NCI-H2107 treated with DMSO at 0.1 percent for 48 hours (cell line): ENCODE measurements at regions not wholly inside any gene's neighbourhood (a gene's known extent, or its start where the extent isn't known, plus 50 kb on each side); places are given as distances from the start of the nearest gene placed in this dataset.

ENCODE experiments used
- DNase-seq: peaks from one replicate; lab custom pipeline; 2025; ENCODE audit not compliant: unreplicated experiment; lab: John Stamatoyannopoulos, UW

GRCh38 chr2:21599417-21599816 is 475.6 kb downstream of the TDRD15 start:
- no peak for DNase-seq

GRCh38 chr2:21602789-21603188 is 479.0 kb downstream of the TDRD15 start:
- no peak for DNase-seq

DNA sequence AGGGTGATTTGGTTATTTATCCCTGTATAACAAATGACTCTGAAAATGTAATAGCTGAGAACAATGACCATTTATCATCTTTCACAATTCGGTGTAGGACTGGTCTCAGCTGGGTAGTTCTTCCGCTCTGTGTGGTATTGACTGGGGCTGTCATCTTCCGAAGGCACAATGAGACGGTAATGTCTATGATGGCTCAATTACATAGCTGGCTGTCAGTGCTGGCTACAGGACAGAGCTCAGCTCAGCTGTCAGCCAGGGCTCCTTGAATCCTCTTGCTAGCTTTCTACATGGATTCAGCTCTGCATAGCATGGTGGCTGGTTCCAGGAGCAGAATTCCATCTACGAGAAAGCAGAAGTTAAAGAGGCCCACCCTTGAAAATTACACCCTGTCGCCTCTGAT is 483.8 kb downstream of the TDRD15 start:
- no peak for DNase-seq

GRCh38 chr2:21610304-21610703 is 486.5 kb downstream of the TDRD15 start:
- no peak for DNase-seq

- no peak for DNase-seq
Measured at GRCh38 chr2:21617885-21618434, 494.2 kb downstream of the TDRD15 start.

DNA sequence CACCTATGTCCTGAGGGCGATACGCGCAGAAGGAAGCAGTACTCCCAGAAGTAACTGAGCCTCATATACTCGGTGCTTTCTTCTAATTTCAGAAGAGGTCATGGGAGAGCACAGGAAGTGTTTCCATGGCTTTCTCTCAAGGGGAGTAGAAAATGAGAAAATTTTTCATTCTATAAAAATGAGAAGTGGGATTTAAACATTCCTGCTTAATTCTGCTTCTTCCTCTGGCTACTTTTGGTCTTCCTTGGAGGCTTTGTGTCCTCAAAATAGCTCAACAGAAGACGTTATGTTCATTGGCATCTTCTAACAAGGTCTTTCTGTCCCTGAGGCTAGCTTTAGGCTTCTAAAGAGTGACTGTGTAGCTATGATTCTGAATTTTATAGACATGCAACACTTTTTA is 497.0 kb downstream of the TDRD15 start:
- no peak for DNase-seq

DNA sequence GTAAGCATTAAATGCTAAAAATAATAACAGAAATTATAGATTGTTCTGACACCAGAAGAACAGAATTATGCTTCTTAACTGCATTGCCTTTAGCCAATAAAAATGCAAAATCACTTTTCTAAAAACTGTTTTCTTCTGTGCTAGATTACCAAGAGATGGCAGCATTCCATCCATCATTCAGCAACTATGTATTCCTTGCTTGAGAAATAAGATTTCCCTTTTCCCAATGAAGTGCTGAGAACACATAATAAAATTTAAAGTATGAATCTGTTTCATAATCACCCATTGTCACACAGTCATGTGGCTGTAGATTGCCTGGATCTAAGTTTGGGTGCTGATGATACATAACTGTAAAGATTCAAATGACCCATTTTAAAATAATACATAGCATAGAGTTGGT is 504.2 kb downstream of the TDRD15 start:
- no peak for DNase-seq

DNA sequence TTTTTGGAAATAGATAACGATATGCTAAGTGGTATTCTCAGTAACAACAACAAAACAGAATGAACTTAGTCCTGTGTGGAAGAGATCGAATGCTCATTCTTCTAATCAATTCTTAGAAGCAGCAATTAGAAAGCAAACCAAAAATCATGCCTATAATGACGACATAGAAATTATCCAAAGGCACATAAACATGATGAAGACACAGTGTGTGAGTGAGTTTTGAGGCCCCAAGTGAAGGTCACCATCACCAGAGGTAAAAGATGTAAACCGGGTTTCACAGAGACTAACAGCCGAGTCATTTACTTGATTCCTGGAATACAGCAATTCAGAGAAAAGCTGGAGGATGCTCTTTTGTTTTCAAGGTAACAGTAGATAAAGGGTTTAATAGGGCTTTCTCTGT is 509.2 kb downstream of the TDRD15 start:
- no peak for DNase-seq

DNA sequence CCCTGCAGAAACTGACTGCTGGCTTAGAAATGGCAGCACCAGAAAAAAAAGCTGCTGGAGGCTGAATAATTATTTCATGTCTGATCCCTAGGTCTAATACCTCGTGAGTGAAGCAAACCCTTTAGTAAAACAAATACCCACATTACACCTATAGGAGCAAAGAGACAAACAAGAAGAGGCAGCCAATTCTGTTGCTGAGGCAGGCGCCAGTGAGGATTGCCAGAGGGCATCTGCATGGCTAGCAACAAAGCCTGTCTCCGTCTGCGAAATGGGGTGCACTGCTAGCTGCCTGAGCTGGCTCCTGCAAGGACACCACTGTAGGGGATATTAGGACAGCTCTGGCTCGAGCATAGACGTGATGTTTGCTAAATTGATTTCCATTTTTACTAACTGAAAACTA is 509.7 kb downstream of the TDRD15 start:
- no peak for DNase-seq

DNA sequence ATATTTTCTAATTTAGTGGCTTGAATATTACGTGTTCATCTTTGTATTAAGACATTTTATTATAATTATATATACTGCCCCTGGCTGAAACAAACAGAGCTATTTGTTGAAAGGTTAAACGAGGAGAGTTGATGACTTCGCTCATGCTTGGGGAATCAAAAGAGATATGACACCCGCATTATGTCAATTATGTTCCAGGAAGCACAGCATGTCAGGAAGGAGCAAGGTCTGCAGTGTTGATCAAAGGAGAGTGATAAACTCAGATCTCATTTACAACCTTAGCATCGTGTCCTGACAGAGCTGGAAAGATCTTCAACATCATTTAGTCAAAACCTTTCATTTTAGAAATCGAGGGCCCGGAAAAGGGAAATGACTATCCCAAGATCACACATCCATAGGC is 510.1 kb downstream of the TDRD15 start:
- DNase-seq = no peak

DNA sequence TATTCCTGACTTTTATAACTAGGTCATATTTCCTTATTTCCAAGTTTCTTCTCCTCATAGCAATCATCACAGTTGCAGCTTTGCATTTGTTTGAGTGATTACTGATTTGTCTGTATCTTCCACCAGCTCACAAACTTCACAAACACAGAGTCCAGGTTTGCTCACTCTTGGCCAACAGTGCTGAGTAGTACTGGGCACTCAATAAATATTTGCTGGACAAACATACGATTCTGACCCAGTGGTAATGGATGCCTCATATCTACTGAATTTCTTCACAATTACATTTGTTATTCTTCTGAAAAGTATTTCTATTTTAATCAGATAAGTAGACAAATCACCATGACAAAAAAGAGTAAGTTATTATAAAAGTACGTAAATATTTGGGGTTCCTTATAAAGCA is 516.3 kb downstream of the TDRD15 start:
- DNase-seq = no peak

- no peak for DNase-seq
Measured at GRCh38 chr2:21642647-21643046, 518.9 kb downstream of the TDRD15 start.

DNA sequence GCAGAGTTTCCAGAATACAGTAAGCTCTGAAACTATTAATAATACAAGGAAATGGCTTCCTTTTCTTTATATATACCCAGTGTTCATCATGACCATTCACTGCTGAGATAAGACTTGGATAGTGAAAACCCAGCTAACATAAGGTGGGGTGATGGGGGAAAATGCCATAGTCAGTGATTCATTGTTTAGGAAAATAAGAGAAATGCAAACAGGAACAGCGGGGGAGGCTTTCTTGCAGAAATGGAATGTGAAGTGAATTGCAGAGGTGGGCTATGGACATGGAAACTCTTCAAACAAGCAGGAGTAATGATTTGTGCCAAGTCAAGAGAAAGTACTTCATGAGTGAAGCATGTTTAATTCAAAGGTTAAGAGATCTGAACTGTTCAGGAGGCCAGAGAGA is 519.4 kb downstream of the TDRD15 start:
- DNase-seq = no peak

- no peak for DNase-seq
Measured at GRCh38 chr2:21644266-21644665, 520.5 kb downstream of the TDRD15 start.

DNA sequence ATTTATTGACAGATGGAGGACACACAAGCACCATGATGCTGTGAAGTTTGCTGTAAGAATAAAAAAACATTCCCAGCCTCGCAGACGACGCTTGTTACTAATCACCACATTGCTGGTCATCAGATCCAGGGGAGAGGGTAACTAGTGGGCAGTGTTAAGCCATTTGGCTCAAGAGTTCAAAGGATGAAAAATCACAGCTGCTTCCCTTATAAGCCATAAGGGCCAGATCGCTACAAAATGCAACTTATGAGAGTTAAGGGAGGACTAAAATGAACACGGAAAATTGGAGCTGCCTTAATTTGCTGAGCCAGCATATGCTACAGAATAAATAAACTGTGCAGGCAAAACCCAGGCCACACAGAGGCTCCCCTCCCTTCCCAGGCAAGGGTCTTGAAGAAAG is 522.6 kb downstream of the TDRD15 start:
- DNase-seq = no peak

GRCh38 chr2:21650569-21650968 is 526.8 kb downstream of the TDRD15 start:
- DNase-seq = no peak

GRCh38 chr2:21655136-21655535 is 531.4 kb downstream of the TDRD15 start:
- no peak for DNase-seq

DNA sequence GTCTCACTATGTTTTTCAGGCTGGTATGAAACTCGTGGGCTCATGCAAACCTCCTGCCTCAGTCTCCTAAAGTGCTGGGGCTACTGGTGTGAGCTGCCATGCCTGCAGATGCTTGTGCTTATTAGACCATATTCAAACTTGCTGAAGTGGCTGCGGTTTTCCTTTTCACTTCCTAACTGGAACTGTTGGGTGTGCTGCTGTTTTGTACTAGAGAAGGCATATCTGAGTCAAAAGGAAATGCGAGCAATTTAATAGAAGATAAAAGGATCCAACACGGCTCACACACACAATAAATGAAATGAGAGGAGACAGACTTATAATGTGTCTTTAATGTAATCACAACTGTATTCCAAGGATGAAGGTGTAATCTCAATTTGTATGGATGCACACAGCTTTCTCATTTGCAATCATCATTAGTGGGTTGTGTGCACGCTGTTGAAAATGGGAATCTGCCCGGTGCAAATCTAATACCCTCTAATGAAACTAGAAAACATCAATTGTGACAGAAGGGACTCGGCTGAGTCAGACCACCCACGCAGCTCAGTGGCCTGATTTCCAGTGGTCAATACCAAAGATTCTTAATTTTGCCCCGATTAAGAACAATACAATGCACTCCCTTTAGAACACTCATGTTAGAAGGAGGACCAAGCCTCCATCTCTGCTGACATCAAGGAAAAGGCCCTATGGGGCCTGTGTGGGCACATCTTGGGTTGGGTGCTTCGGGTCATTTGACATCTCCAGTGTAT is 532.7 kb downstream of the TDRD15 start:
- DNase-seq = no peak

GRCh38 chr2:21657445-21657844 is 533.7 kb downstream of the TDRD15 start:
- no peak for DNase-seq

- no peak for DNase-seq
Measured at GRCh38 chr2:21658269-21658668, 534.5 kb downstream of the TDRD15 start.

- DNase-seq = no peak
Measured at GRCh38 chr2:21658907-21659477, 535.2 kb downstream of the TDRD15 start.

- no peak for DNase-seq
Measured at GRCh38 chr2:21664083-21664482, 540.3 kb downstream of the TDRD15 start.

DNA sequence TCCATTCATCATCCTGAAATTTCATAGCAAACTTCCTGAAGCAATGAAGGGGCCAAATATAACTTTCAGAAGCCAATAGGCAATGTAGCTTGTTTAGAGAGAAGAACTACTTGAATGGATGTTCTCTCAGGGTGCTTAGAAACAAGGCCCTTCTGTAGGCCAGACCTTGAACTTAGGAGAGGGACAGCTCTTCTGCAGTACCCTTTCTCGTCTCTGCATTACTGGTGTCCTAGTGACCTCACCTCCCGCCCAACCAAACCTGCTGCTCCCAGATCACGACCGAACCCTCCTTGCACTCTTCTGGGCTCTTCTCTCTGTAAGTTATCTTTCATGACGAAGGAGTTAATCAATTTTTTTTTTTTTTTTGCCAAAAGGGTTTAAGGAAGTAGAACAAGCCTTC is 543.9 kb downstream of the TDRD15 start:
- no peak for DNase-seq
